Upper lobe of left lung (tissue), 4 donors: ENCODE measurements at regions not wholly inside any gene's neighbourhood (a gene's known extent, or its start where the extent isn't known, plus 50 kb on each side); places are given as distances from the start of the nearest gene placed in this dataset.

ENCODE experiments used
- CTCF ChIP-seq, 6 experiments: fragments of 450-650 bp in 4 of 6; fragments of 200-600 bp in 2 of 6; sonication (generic) in 2 of 6; IDR thresholded peaks; one replicate each; pipeline ENCODE4 v1.5.1; 2016 to 2019; ENCODE audit warnings: antibody characterized with exemption in 6 of 6
- POLR2A ChIP-seq, 4 donors: fragments of 450-650 bp; IDR thresholded peaks; one replicate each; pipeline ENCODE4 v1.5.1; 2016 to 2017; ENCODE audit warnings: antibody characterized with exemption in 4 of 4, mild to moderate bottlenecking in 2 of 4

- TF ChIP-seq CTCF (IDR thresholded peaks at IDR 0.05) = peak; percentile 60 to 82 (median 72)
- no peak for TF ChIP-seq POLR2A (IDR thresholded peaks at IDR 0.05)
Measured at GRCh38 chr7:106166651-106167342, 54.7 kb upstream of the SYPL1 start.
